ENCODE measurements at regions not wholly inside any gene's neighbourhood (a gene's known extent, or its start where the extent isn't known, plus 50 kb on each side); places are given as distances from the start of the nearest gene placed in this dataset.

- no peak overlapping the region for H3K4me3 ChIP-seq (replicated peaks in 1 of 4; ENCODE audit: control extremely low read depth in 1 of 4, insufficient read depth in 1 of 4, low read depth in 3 of 4, low read length in 4 of 4)
- no peaks in the 10 kb centered on the region for H3K9me3 ChIP-seq (ENCODE audit: control insufficient read depth, insufficient read depth, low read depth, low read length)
- no peaks in the 10 kb centered on the region for H4K20me1 ChIP-seq (ENCODE audit: control insufficient read depth, extremely low read depth, insufficient read depth, low read length)
Measured at GRCh38 chr10:61179771-61180170, 235.8 kb upstream of the RHOBTB1 start.

DNA sequence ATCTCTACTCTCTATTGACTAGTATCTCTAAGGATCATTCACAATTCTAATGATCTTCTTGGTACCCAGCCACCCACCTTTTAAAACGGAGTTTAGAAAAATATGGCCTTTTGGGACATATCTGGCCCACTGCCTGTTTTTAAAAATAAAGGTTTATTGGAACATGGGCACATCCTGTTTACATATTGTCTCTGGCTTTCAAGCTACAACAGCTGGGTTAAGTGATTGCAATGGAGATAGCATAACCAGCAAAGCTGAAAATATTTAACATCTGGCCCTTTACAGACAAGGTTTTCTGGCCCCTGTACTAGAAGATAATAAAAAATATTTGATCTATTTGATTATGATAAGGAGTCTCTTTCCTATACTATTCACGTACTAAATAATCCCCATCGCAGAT is 232.4 kb upstream of the RHOBTB1 start:
- Histone ChIP-seq H3K27ac (ENCODE audit: insufficient read depth, low read length) (no peak overlapping the region), H3K9me3 (ENCODE audit: control insufficient read depth, insufficient read depth, low read depth, low read length) (no peaks in the 10 kb centered on the region), H2AFZ (ENCODE audit: low read length) (no peak overlapping the region), H3K4me1 (ENCODE audit: control insufficient read depth, extremely low read depth, insufficient read depth, low read length) (peaks cover 2% of the 10 kb centered on the region), H3K9ac (ENCODE audit: insufficient read depth, low read length) (no peak overlapping the region), H4K20me1 (ENCODE audit: control insufficient read depth, extremely low read depth, insufficient read depth, low read length) (no peaks in the 10 kb centered on the region), H3K4me3 (replicated peaks in 1 of 4; ENCODE audit: control extremely low read depth in 1 of 4, insufficient read depth in 1 of 4, low read depth in 3 of 4, low read length in 4 of 4) (no peak overlapping the region), H3K36me3 (ENCODE audit: control insufficient read depth, insufficient read depth, low read length) (no peaks in the 10 kb centered on the region), H3K79me2 (ENCODE audit: control insufficient read depth, insufficient read depth, low read length) (no peaks in the 10 kb centered on the region), H3K4me2 (ENCODE audit: extremely low read depth, insufficient read depth, low read length) (no peak overlapping the region), H3K27me3 (ENCODE audit: control insufficient read depth, insufficient read depth, low read length) (no peaks in the 10 kb centered on the region)
- no peak for DNase-seq (ENCODE audit: low read depth in 2 of 2)
- no peak for TF ChIP-seq EZH2 (IDR thresholded peaks at IDR 0.05; ENCODE audit: low read length, missing control alignments)

More at GRCh38 chr10:61179771-61180170, 235.8 kb upstream of the RHOBTB1 start:
- H3K36me3 ChIP-seq (ENCODE audit: control insufficient read depth, insufficient read depth, low read length): no peaks in the 10 kb centered on the region
- no peaks in the 10 kb centered on the region for H3K27me3 ChIP-seq (ENCODE audit: control insufficient read depth, insufficient read depth, low read length)
- no peak for TF ChIP-seq EZH2 (IDR thresholded peaks at IDR 0.05; ENCODE audit: low read length, missing control alignments)
- TF ChIP-seq, protein P1, sequence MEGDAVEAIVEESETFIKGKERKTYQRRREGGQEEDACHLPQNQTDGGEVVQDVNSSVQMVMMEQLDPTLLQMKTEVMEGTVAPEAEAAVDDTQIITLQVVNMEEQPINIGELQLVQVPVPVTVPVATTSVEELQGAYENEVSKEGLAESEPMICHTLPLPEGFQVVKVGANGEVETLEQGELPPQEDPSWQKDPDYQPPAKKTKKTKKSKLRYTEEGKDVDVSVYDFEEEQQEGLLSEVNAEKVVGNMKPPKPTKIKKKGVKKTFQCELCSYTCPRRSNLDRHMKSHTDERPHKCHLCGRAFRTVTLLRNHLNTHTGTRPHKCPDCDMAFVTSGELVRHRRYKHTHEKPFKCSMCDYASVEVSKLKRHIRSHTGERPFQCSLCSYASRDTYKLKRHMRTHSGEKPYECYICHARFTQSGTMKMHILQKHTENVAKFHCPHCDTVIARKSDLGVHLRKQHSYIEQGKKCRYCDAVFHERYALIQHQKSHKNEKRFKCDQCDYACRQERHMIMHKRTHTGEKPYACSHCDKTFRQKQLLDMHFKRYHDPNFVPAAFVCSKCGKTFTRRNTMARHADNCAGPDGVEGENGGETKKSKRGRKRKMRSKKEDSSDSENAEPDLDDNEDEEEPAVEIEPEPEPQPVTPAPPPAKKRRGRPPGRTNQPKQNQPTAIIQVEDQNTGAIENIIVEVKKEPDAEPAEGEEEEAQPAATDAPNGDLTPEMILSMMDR (conservative IDR thresholded peaks at IDR 0.05 in 1 of 2, IDR thresholded peaks at IDR 0.05 in 1 of 2; ENCODE audit: low read depth in 1 of 2, low read length in 2 of 2): no peak
- H3K27ac ChIP-seq (ENCODE audit: insufficient read depth, low read length): no peak overlapping the region
- DNase-seq (ENCODE audit: low read depth in 2 of 2): no peak
- no peak overlapping the region for H3K9ac ChIP-seq (ENCODE audit: insufficient read depth, low read length)
- peaks cover 2% of the 10 kb centered on the region for H3K4me1 ChIP-seq (ENCODE audit: control insufficient read depth, extremely low read depth, insufficient read depth, low read length)
- H2AFZ ChIP-seq (ENCODE audit: low read length): no peak overlapping the region
- H3K4me2 ChIP-seq (ENCODE audit: extremely low read depth, insufficient read depth, low read length): no peak overlapping the region
- H3K79me2 ChIP-seq (ENCODE audit: control insufficient read depth, insufficient read depth, low read length): no peaks in the 10 kb centered on the region

DNA sequence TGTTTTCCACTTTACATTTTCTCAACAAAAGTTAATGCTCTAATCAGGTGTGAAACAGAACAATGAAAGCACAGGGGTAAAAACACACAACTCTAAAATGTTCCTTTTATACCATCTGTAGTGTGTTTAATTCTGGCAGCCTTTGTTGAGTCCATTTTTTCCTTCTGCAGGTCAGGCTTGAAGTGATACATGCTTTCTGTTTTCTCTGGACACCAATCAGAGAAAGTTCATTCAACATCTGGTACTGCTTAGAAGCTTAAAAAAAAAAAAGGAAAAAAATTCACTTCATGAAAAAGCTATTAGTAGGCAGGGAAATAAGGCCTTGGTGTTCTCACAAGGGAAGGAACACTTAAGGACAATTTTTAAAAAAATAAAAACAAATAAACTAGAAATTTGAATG is 231.3 kb upstream of the RHOBTB1 start:
- Histone ChIP-seq H3K27ac (ENCODE audit: insufficient read depth, low read length) (no peak overlapping the region), H3K27me3 (ENCODE audit: control insufficient read depth, insufficient read depth, low read length) (no peaks in the 10 kb centered on the region), H3K36me3 (ENCODE audit: control insufficient read depth, insufficient read depth, low read length) (no peaks in the 10 kb centered on the region), H3K4me3 (replicated peaks in 1 of 4; ENCODE audit: control extremely low read depth in 1 of 4, insufficient read depth in 1 of 4, low read depth in 3 of 4, low read length in 4 of 4) (no peak overlapping the region), H3K9ac (ENCODE audit: insufficient read depth, low read length) (no peak overlapping the region), H3K9me3 (ENCODE audit: control insufficient read depth, insufficient read depth, low read depth, low read length) (no peaks in the 10 kb centered on the region), H3K4me2 (ENCODE audit: extremely low read depth, insufficient read depth, low read length) (no peak overlapping the region), H3K79me2 (ENCODE audit: control insufficient read depth, insufficient read depth, low read length) (no peaks in the 10 kb centered on the region), H2AFZ (ENCODE audit: low read length) (no peak overlapping the region), H3K4me1 (ENCODE audit: control insufficient read depth, extremely low read depth, insufficient read depth, low read length) (peaks cover 2% of the 10 kb centered on the region), H4K20me1 (ENCODE audit: control insufficient read depth, extremely low read depth, insufficient read depth, low read length) (no peaks in the 10 kb centered on the region)
- TF ChIP-seq EZH2 (IDR thresholded peaks at IDR 0.05; ENCODE audit: low read length, missing control alignments): no peak
- TF ChIP-seq, protein P1 (conservative IDR thresholded peaks at IDR 0.05 in 1 of 2, IDR thresholded peaks at IDR 0.05 in 1 of 2; ENCODE audit: low read depth in 1 of 2, low read length in 2 of 2): no peak
- DNase-seq (ENCODE audit: low read depth in 2 of 2): peak; percentile 56 to 64

Measured in fibroblast of lung (primary cell).